ENCODE measurements at regions not wholly inside any gene's neighbourhood (a gene's known extent, or its start where the extent isn't known, plus 50 kb on each side); places are given as distances from the start of the nearest gene placed in this dataset.

- FAIRE-seq = no peak
These were observed 805.8 kb upstream of the GJE1 start for GRCh38 chr6:141326925-141327324.

DNA sequence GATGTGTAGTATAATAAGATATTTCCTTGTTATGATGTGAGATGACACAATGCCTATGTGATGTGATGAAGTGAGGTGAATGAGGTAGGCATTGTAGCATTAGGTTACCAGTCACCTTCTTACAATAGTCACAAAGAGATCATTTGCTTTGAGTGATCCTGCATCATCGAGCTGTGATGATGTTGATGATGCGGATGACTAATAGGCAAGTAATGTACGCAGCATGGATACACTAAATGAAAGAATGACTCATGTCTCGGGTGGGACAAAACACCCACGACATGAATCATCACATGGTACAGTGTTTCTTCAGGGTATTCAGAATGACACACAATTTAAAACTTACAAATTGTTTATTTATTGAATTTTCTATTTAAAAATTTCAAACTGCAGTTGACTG lies 806.3 kb upstream of the GJE1 start:
- Histone ChIP-seq H3K36me3 (ENCODE audit: control insufficient read depth, insufficient read depth, low read length) (no peaks in the 10 kb centered on the region), H3K4me3 (ENCODE audit: low read depth, low read length) (no peak overlapping the region), H3K27me3 (ENCODE audit: control insufficient read depth, insufficient read depth, low read length) (no peaks in the 10 kb centered on the region)
- DNase-seq (ENCODE audit: low read depth) (peak; percentile 100), FAIRE-seq (peak; percentile 88)
- TF ChIP-seq CTCF (IDR thresholded peaks at IDR 0.05; ENCODE audit: insufficient read depth, low read length, severe bottlenecking) = no peak

More at GRCh38 chr6:141326925-141327324, 805.8 kb upstream of the GJE1 start:
- H3K27me3 ChIP-seq (ENCODE audit: control insufficient read depth, insufficient read depth, low read length) = no peaks in the 10 kb centered on the region
- no peak overlapping the region for H3K4me3 ChIP-seq (ENCODE audit: low read depth, low read length)
- no peaks in the 10 kb centered on the region for H3K36me3 ChIP-seq (ENCODE audit: control insufficient read depth, insufficient read depth, low read length)
- no peak for DNase-seq (ENCODE audit: low read depth)
- no peak for TF ChIP-seq CTCF (IDR thresholded peaks at IDR 0.05; ENCODE audit: insufficient read depth, low read length, severe bottlenecking)

DNA sequence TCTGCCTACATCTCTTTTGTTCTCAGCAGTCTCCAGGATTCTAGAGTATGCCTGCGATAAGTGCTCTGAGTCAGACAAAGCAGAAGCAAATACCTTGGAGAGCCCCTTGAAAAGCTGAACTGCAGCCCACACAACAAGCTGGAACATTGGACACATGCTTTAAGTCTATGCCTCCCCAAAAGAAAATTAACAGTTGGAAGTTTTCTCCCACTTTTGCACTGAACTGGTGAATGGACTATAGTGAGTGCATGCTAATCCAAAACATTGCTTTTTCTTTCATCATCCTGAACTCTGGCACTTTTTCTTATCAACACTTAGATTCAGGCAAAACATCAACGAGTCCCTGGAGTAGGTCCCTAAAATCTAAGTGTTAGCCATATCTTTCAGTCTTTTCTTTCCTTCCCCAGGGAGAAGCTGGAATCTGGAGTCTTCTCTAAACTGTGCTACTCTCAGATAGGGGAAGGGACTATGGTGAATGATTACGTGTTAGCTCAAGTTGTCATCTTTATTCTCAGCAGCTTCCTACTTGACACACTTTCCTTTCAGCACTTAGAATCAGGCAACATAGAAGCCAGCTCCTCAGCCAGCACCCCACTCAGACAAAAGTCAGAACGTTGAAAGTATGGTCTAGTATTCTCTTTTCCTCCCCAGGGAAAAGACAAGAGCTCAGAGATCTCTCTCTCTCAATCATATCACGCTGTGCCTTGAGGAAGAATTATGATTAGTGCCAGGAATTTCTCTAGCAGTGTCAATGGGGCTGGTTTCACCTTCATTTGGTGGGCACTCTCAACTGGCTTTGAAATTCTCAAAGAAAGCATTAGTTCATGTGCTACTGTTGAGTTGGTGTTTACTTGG lies 811.0 kb upstream of the GJE1 start:
- TF ChIP-seq CTCF (IDR thresholded peaks at IDR 0.05; ENCODE audit: insufficient read depth, low read length, severe bottlenecking) = no peak
- no peaks in the 10 kb centered on the region for H3K27me3 ChIP-seq (ENCODE audit: control insufficient read depth, insufficient read depth, low read length)
- DNase-seq (ENCODE audit: low read depth) = peak; percentile 17
- no peak for FAIRE-seq
- no peaks in the 10 kb centered on the region for H3K36me3 ChIP-seq (ENCODE audit: control insufficient read depth, insufficient read depth, low read length)
- H3K4me3 ChIP-seq (ENCODE audit: low read depth, low read length) = no peak overlapping the region

DNA sequence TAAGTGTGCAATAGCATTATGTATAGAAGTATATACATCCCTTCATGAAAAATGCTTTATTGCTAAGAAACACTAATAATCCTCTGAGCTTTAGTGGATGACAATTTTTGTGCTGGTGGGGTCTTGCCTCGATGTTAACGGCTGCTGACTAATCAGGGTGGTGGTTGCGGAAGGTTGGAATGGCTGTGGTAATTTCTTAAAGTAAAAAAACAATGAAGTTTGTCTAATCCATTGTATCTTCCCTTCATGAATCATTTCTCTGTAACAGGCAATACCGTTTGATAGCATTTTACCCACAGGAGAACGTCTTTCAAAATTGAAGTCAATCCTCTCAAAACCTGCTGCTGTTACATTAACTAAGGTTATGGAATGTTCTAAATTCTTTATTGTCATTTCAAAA lies 816.5 kb upstream of the GJE1 start:
- DNase-seq (ENCODE audit: low read depth) (no peak), FAIRE-seq (no peak)
- Histone ChIP-seq H3K36me3 (ENCODE audit: control insufficient read depth, insufficient read depth, low read length) (no peaks in the 10 kb centered on the region), H3K4me3 (ENCODE audit: low read depth, low read length) (no peak overlapping the region), H3K27me3 (ENCODE audit: control insufficient read depth, insufficient read depth, low read length) (no peaks in the 10 kb centered on the region)
- no peak for TF ChIP-seq CTCF (IDR thresholded peaks at IDR 0.05; ENCODE audit: insufficient read depth, low read length, severe bottlenecking)

GRCh38 chr6:141313986-141314385 lies 818.7 kb upstream of the GJE1 start:
- Histone ChIP-seq H3K4me3 (ENCODE audit: low read depth, low read length) (no peak overlapping the region), H3K27me3 (ENCODE audit: control insufficient read depth, insufficient read depth, low read length) (no peaks in the 10 kb centered on the region), H3K36me3 (ENCODE audit: control insufficient read depth, insufficient read depth, low read length) (no peaks in the 10 kb centered on the region)
- TF ChIP-seq CTCF (IDR thresholded peaks at IDR 0.05; ENCODE audit: insufficient read depth, low read length, severe bottlenecking) = no peak
- FAIRE-seq (no peak), DNase-seq (ENCODE audit: low read depth) (no peak)

- Histone ChIP-seq H3K36me3 (ENCODE audit: control insufficient read depth, insufficient read depth, low read length) (no peaks in the 10 kb centered on the region), H3K4me3 (ENCODE audit: low read depth, low read length) (no peak overlapping the region), H3K27me3 (ENCODE audit: control insufficient read depth, insufficient read depth, low read length) (no peaks in the 10 kb centered on the region)
- FAIRE-seq (no peak), DNase-seq (ENCODE audit: low read depth) (no peak)
- peak; percentile 6 for TF ChIP-seq CTCF (IDR thresholded peaks at IDR 0.05; ENCODE audit: insufficient read depth, low read length, severe bottlenecking)
These were observed 823.4 kb upstream of the GJE1 start for GRCh38 chr6:141309295-141309694.

Data from bronchial epithelial cell (primary cell).